ENCODE measurements at regions not wholly inside any gene's neighbourhood (a gene's known extent, or its start where the extent isn't known, plus 50 kb on each side); places are given as distances from the start of the nearest gene placed in this dataset.

- TF ChIP-seq CTCF (IDR thresholded peaks at IDR 0.05) (no peak), POLR2A (IDR thresholded peaks at IDR 0.05) (no peak)
Measured at GRCh38 chr6:121521164-121521555, 85.7 kb downstream of the GJA1 start.

Measured in thyroid gland (tissue), 4 donors.